ENCODE measurements at regions not wholly inside any gene's neighbourhood (a gene's known extent, or its start where the extent isn't known, plus 50 kb on each side); places are given as distances from the start of the nearest gene placed in this dataset.

DNA sequence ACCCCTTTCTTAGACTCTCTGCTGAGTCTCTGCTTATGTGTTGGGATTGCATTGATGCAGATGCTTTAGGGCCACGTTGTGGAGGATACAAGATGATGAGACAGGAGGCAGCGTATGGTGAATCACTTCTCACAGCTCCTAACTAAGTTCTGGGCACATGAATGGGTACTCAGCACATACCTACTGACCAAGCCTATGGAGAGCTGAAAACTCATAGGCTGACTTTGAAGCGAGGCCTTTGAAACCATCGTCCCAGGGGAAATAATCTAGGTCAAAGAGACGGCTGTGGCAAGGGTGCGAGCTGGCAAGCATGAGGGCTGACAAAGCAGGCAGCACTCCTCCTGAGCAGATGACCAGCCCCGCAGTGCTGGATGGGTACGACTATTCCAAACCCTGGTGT is 180.2 kb upstream of the TNP1 start:
- H3K36me3 ChIP-seq (ENCODE audit: control insufficient read depth in 2 of 2, insufficient read depth in 2 of 2, low read length in 1 of 2), result no peaks in the 10 kb centered on the region
- WGBS, 2 donors, result 85 to 94% methylated on average over 8 of the region's 8 CpGs
- no peak overlapping the region for H3K27ac ChIP-seq (ENCODE audit: low read depth in 2 of 2, low read length in 1 of 2)
- peaks cover 2% of the 10 kb centered on the region in 2 donors for H3K4me1 ChIP-seq (ENCODE audit: control insufficient read depth in 2 of 2, insufficient read depth in 2 of 2, low read length in 1 of 2)
- no peaks in the 10 kb centered on the region for H3K9me3 ChIP-seq (ENCODE audit: control insufficient read depth in 2 of 2, insufficient read depth in 1 of 2, low read depth in 1 of 2, low read length in 1 of 2)
- no peak overlapping the region for H3K4me3 ChIP-seq (ENCODE audit: low read depth in 1 of 2, low read length in 2 of 2)
- H3K27me3 ChIP-seq (ENCODE audit: control insufficient read depth in 1 of 2, insufficient read depth in 2 of 2, low read length in 2 of 2), result no peaks in the 10 kb centered on the region

GRCh38 chr2:217038001-217038400 is 178.1 kb upstream of the TNP1 start:
- Histone ChIP-seq H3K27ac (ENCODE audit: low read depth in 2 of 2, low read length in 1 of 2) (no peak overlapping the region), H3K36me3 (ENCODE audit: control insufficient read depth in 2 of 2, insufficient read depth in 2 of 2, low read length in 1 of 2) (no peaks in the 10 kb centered on the region), H3K27me3 (ENCODE audit: control insufficient read depth in 1 of 2, insufficient read depth in 2 of 2, low read length in 2 of 2) (no peaks in the 10 kb centered on the region), H3K4me3 (ENCODE audit: low read depth in 1 of 2, low read length in 2 of 2) (no peak overlapping the region), H3K4me1 (ENCODE audit: control insufficient read depth in 2 of 2, insufficient read depth in 2 of 2, low read length in 1 of 2) (peaks cover 2% of the 10 kb centered on the region in 2 donors), H3K9me3 (ENCODE audit: control insufficient read depth in 2 of 2, insufficient read depth in 1 of 2, low read depth in 1 of 2, low read length in 1 of 2) (no peaks in the 10 kb centered on the region)
- WGBS, 2 donors, result 43% methylated on average over 2 of the region's 2 CpGs

DNA sequence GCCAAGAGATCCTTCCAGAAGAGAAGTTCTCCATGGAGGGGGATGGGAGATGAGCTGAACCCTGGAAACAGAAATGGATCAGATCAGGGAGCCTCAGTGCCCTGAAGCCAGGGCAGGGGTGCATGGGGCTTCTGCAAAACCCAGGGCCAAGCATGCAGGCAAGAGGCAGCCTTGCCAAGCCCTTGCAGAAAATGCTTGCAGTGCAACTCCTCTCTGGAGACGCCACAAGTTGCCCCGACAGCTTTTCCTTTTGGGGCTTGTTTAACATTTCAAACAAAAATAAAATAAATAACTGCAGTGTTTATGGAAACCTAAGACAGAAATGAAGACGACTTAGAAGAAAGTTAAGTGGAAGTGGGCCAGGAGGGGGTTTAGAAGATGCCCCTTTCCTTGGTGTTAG is 177.5 kb upstream of the TNP1 start:
- Histone ChIP-seq H3K27me3 (ENCODE audit: control insufficient read depth in 1 of 2, insufficient read depth in 2 of 2, low read length in 2 of 2) (no peaks in the 10 kb centered on the region), H3K4me1 (ENCODE audit: control insufficient read depth in 2 of 2, insufficient read depth in 2 of 2, low read length in 1 of 2) (peaks cover 2% of the 10 kb centered on the region in 2 donors), H3K36me3 (ENCODE audit: control insufficient read depth in 2 of 2, insufficient read depth in 2 of 2, low read length in 1 of 2) (no peaks in the 10 kb centered on the region), H3K9me3 (ENCODE audit: control insufficient read depth in 2 of 2, insufficient read depth in 1 of 2, low read depth in 1 of 2, low read length in 1 of 2) (no peaks in the 10 kb centered on the region), H3K4me3 (ENCODE audit: low read depth in 1 of 2, low read length in 2 of 2) (no peak overlapping the region), H3K27ac (ENCODE audit: low read depth in 2 of 2, low read length in 1 of 2) (no peak overlapping the region)
- 36 to 47% methylated on average over 3 of the region's 3 CpGs for WGBS, 2 donors

DNA sequence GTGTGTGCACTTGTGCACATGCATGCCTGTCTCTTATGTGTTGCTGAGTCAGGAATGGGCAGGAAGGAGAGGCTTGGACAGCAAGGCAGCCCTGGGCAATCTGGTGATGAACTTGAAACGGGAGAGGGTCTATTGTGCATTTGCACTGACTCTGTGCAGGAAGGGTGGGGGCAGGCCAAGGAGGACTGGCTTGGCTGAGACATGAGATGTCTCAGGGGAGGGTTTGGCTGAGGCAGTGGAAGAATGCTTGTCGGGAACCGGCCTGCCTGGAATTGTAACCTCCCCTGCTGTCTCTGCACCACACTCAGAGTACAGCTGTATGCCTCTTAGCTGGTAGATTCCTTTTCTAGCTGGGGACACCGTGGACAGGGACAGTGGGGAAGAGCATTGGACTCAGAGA is 176.1 kb upstream of the TNP1 start:
- Histone ChIP-seq H3K9me3 (ENCODE audit: control insufficient read depth in 2 of 2, insufficient read depth in 1 of 2, low read depth in 1 of 2, low read length in 1 of 2) (no peaks in the 10 kb centered on the region), H3K27me3 (ENCODE audit: control insufficient read depth in 1 of 2, insufficient read depth in 2 of 2, low read length in 2 of 2) (no peaks in the 10 kb centered on the region), H3K36me3 (ENCODE audit: control insufficient read depth in 2 of 2, insufficient read depth in 2 of 2, low read length in 1 of 2) (no peaks in the 10 kb centered on the region), H3K27ac (ENCODE audit: low read depth in 2 of 2, low read length in 1 of 2) (no peak overlapping the region), H3K4me3 (ENCODE audit: low read depth in 1 of 2, low read length in 2 of 2) (no peak overlapping the region), H3K4me1 (ENCODE audit: control insufficient read depth in 2 of 2, insufficient read depth in 2 of 2, low read length in 1 of 2) (peaks cover 2% of the 10 kb centered on the region in 2 donors)
- WGBS, 2 donors, result 23 to 29% methylated on average over 4 of the region's 4 CpGs

DNA sequence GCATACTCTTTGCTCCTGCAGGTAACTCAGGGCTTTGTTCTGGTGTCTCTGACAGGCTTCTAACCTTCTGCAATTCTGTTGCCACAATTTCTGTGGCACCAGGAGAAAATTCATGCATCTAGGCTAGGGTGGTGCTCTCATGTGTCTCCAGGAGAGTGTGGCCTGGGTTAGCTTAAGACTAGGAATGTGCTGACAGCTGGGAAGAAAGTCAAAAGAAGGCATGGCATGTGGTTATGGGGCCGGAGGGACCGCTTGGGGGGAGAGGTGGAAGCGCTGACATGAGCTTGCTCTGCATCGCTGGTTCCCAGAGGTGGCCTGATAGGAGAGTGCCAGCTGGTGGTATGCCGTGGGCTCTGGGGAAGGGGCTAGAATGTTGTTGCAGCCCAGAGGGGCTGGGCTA is 173.3 kb upstream of the TNP1 start:
- 89 to 93% methylated on average over 5 of the region's 5 CpGs for WGBS, 2 donors
- Histone ChIP-seq H3K4me3 (ENCODE audit: low read depth in 1 of 2, low read length in 2 of 2) (no peak overlapping the region), H3K27me3 (ENCODE audit: control insufficient read depth in 1 of 2, insufficient read depth in 2 of 2, low read length in 2 of 2) (no peaks in the 10 kb centered on the region), H3K27ac (ENCODE audit: low read depth in 2 of 2, low read length in 1 of 2) (no peak overlapping the region), H3K4me1 (ENCODE audit: control insufficient read depth in 2 of 2, insufficient read depth in 2 of 2, low read length in 1 of 2) (peaks cover 2% of the 10 kb centered on the region in 2 donors), H3K36me3 (ENCODE audit: control insufficient read depth in 2 of 2, insufficient read depth in 2 of 2, low read length in 1 of 2) (no peaks in the 10 kb centered on the region), H3K9me3 (ENCODE audit: control insufficient read depth in 2 of 2, insufficient read depth in 1 of 2, low read depth in 1 of 2, low read length in 1 of 2) (no peaks in the 10 kb centered on the region)

- WGBS, 2 donors, result 23 to 35% methylated on average over 1 of the region's 1 CpG
- Histone ChIP-seq H3K9me3 (ENCODE audit: control insufficient read depth in 2 of 2, insufficient read depth in 1 of 2, low read depth in 1 of 2, low read length in 1 of 2) (no peaks in the 10 kb centered on the region), H3K4me3 (ENCODE audit: low read depth in 1 of 2, low read length in 2 of 2) (no peak overlapping the region), H3K4me1 (ENCODE audit: control insufficient read depth in 2 of 2, insufficient read depth in 2 of 2, low read length in 1 of 2) (no peaks in the 10 kb centered on the region), H3K27me3 (ENCODE audit: control insufficient read depth in 1 of 2, insufficient read depth in 2 of 2, low read length in 2 of 2) (no peaks in the 10 kb centered on the region), H3K36me3 (ENCODE audit: control insufficient read depth in 2 of 2, insufficient read depth in 2 of 2, low read length in 1 of 2) (no peaks in the 10 kb centered on the region), H3K27ac (ENCODE audit: low read depth in 2 of 2, low read length in 1 of 2) (no peak overlapping the region)
Observed at GRCh38 chr2:217031445-217031844, 171.6 kb upstream of the TNP1 start.

DNA sequence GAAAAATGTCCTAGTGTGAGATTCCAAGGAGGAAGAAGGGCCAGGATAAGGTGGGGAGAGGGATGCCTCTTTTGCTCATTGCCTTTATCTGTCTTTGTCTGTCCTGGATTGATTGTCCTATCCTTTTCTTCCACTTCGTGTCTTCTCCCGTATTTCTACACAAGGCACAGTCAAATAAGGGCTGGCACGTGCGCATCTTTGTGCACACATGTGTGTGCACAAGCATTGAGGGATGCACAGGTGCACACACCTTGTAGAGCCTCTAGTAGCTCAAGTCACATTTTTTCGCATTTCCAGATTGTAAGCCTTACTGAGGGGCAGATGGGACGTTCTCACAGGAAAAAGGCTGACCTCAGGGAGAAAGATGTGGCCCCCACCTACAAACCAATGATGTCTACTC is 170.2 kb upstream of the TNP1 start:
- Histone ChIP-seq H3K27me3 (ENCODE audit: control insufficient read depth in 1 of 2, insufficient read depth in 2 of 2, low read length in 2 of 2) (no peaks in the 10 kb centered on the region), H3K4me3 (ENCODE audit: low read depth in 1 of 2, low read length in 2 of 2) (no peak overlapping the region), H3K36me3 (ENCODE audit: control insufficient read depth in 2 of 2, insufficient read depth in 2 of 2, low read length in 1 of 2) (no peaks in the 10 kb centered on the region), H3K27ac (ENCODE audit: low read depth in 2 of 2, low read length in 1 of 2) (no peak overlapping the region), H3K9me3 (ENCODE audit: control insufficient read depth in 2 of 2, insufficient read depth in 1 of 2, low read depth in 1 of 2, low read length in 1 of 2) (no peaks in the 10 kb centered on the region), H3K4me1 (ENCODE audit: control insufficient read depth in 2 of 2, insufficient read depth in 2 of 2, low read length in 1 of 2) (no peaks in the 10 kb centered on the region)
- 83 to 89% methylated on average over 6 of the region's 6 CpGs for WGBS, 2 donors

GRCh38 chr2:217028128-217028527 is 168.3 kb upstream of the TNP1 start:
- H3K36me3 ChIP-seq (ENCODE audit: control insufficient read depth in 2 of 2, insufficient read depth in 2 of 2, low read length in 1 of 2), result no peaks in the 10 kb centered on the region
- WGBS, 2 donors, result 81 to 84% methylated on average over 1 of the region's 1 CpG

GRCh38 chr2:217027414-217027813 is 167.6 kb upstream of the TNP1 start:
- Histone ChIP-seq H3K36me3 (ENCODE audit: control insufficient read depth in 2 of 2, insufficient read depth in 2 of 2, low read length in 1 of 2) (no peaks in the 10 kb centered on the region), H3K27me3 (ENCODE audit: control insufficient read depth in 1 of 2, insufficient read depth in 2 of 2, low read length in 2 of 2) (no peaks in the 10 kb centered on the region), H3K27ac (ENCODE audit: low read depth in 2 of 2, low read length in 1 of 2) (no peak overlapping the region), H3K4me1 (ENCODE audit: control insufficient read depth in 2 of 2, insufficient read depth in 2 of 2, low read length in 1 of 2) (no peaks in the 10 kb centered on the region), H3K9me3 (ENCODE audit: control insufficient read depth in 2 of 2, insufficient read depth in 1 of 2, low read depth in 1 of 2, low read length in 1 of 2) (no peaks in the 10 kb centered on the region), H3K4me3 (ENCODE audit: low read depth in 1 of 2, low read length in 2 of 2) (no peak overlapping the region)
- 45 to 51% methylated on average over 1 of the region's 1 CpG for WGBS, 2 donors

More at GRCh38 chr2:217028128-217028527, 168.3 kb upstream of the TNP1 start:
- Histone ChIP-seq H3K27me3 (ENCODE audit: control insufficient read depth in 1 of 2, insufficient read depth in 2 of 2, low read length in 2 of 2) (no peaks in the 10 kb centered on the region), H3K27ac (ENCODE audit: low read depth in 2 of 2, low read length in 1 of 2) (no peak overlapping the region), H3K9me3 (ENCODE audit: control insufficient read depth in 2 of 2, insufficient read depth in 1 of 2, low read depth in 1 of 2, low read length in 1 of 2) (no peaks in the 10 kb centered on the region), H3K4me3 (ENCODE audit: low read depth in 1 of 2, low read length in 2 of 2) (no peak overlapping the region), H3K4me1 (ENCODE audit: control insufficient read depth in 2 of 2, insufficient read depth in 2 of 2, low read length in 1 of 2) (no peaks in the 10 kb centered on the region)

- H3K9me3 ChIP-seq (ENCODE audit: control insufficient read depth in 2 of 2, insufficient read depth in 1 of 2, low read depth in 1 of 2, low read length in 1 of 2), result no peaks in the 10 kb centered on the region
- 86 to 90% methylated on average over 3 of the region's 3 CpGs for whole genome bisulfite sequencing, 2 donors
- no peaks in the 10 kb centered on the region for H3K27me3 ChIP-seq (ENCODE audit: control insufficient read depth in 1 of 2, insufficient read depth in 2 of 2, low read length in 2 of 2)
- no peaks in the 10 kb centered on the region for H3K4me1 ChIP-seq (ENCODE audit: control insufficient read depth in 2 of 2, insufficient read depth in 2 of 2, low read length in 1 of 2)
- H3K27ac ChIP-seq (ENCODE audit: low read depth in 2 of 2, low read length in 1 of 2), result no peak overlapping the region
- no peak overlapping the region for H3K4me3 ChIP-seq (ENCODE audit: low read depth in 1 of 2, low read length in 2 of 2)
- H3K36me3 ChIP-seq (ENCODE audit: control insufficient read depth in 2 of 2, insufficient read depth in 2 of 2, low read length in 1 of 2), result no peaks in the 10 kb centered on the region
Observed at GRCh38 chr2:217026569-217026968, 166.7 kb upstream of the TNP1 start.
